DMS53 treated with DMSO at 0.1 percent for 48 hours (cell line): ENCODE measurements at regions not wholly inside any gene's neighbourhood (a gene's known extent, or its start where the extent isn't known, plus 50 kb on each side); places are given as distances from the start of the nearest gene placed in this dataset.

Source experiments
- DNase-seq: peaks from one replicate; lab custom pipeline; 2025; ENCODE audit not compliant: unreplicated experiment; lab: John Stamatoyannopoulos, UW

DNA sequence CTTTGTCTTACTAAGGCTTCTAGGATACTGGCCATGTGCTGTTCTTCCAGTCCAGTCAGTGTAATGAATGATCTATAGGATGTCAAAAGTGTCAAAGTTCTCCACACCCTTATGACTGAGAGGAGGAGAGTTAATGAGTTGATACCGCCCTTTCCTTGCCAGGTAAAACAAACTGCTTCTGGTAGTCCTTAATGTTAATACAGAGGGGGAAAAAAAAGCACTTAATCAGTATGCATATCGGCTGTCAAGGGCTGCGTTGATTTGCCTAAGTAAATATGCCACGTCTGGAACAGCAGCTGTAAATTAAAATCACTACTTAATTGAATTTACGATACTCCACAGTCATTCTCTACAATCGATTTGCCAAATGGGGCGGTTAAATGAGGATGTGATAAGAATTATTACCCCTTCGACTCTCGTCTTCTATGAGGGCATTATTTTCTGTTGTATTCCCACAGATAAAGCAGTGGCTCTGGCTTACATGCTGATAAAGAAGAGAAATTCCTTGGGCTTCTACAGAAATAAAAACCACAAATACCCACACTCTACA is 416.0 kb downstream of the KCNH5 start:
- no peak for DNase-seq

DNA sequence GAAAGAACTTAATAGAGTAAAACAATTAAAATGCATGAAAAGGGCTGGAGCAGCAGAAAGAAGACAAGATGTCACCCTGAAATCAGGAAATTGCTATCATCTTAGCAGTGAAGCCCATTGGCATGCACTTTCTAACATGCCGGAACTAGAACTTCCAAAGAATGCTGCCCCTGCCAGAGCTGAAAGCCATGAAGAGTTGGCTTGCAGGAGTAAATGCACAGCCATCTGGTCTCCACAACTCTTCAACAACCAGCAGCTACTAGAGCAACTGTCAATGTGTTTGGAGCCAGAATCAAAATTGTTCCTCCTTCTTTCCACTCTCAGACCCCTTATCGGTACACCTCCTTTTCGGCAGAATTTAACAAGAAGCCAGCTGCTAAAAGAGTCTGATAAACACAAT is 414.1 kb downstream of the KCNH5 start:
- no peak for DNase-seq

DNA sequence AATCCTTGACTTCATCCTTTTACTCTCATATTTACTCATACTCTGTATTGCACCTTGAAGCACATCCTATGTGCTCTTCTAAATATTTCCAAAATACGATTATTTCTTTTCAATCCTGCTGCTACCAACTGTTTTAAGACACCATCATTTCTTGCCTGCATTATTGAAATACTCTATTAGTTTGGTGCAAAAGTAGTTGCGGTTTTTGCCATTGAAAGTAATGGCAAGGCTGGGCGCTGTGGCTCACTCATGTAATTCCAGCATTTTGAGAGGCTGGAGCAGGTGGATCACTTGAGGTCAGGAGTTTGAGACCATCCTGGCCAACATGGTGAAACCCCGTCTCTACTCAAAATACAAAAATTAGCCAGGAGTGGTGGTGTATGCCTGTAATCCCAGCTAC is 412.5 kb downstream of the KCNH5 start:
- DNase-seq: no peak

DNA sequence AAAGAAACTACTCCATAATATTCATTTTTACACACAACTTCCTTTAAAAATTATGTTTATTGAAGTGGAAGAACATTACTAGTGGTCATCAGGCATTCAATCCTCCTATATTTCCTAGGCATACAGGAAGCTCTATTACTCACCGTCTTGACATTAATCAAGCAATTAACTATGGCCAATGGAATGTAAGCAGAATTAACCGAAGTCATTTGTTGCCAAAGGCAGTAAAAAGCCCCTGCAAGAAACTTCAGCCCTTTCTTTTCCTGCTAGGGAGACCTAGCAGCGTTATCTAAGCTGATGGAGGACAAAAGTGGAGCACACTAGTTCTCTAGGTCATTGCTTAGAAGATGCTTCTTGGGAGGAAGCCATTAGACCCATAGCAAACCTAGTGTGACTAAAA is 399.6 kb downstream of the KCNH5 start:
- no peak for DNase-seq
